SK-N-MC (cell line): ENCODE measurements at regions not wholly inside any gene's neighbourhood (a gene's known extent, or its start where the extent isn't known, plus 50 kb on each side); places are given as distances from the start of the nearest gene placed in this dataset.

ENCODE experiments used
- EZH2 ChIP-seq: fragments of 200-600 bp; sonication (generic); IDR thresholded peaks from one replicate; pipeline ENCODE4 v1.6.1; 2017; ENCODE audit warnings: antibody characterized with exemption
- FOXP2 ChIP-seq: optimal IDR thresholded peaks from 2 replicates; pipeline ENCODE3; 2011; ENCODE audit warnings: mild to moderate bottlenecking, moderate library complexity; ENCODE audit not compliant: insufficient read depth; ENCODE audit errors: extremely low read length, control extremely low read depth
- POLR2AphosphoS5 ChIP-seq: IDR thresholded peaks from 2 replicates; pipeline ENCODE4 v1.6.1; 2012; ENCODE audit warnings: mild to moderate bottlenecking, low read depth, low read length, borderline replicate concordance

DNA sequence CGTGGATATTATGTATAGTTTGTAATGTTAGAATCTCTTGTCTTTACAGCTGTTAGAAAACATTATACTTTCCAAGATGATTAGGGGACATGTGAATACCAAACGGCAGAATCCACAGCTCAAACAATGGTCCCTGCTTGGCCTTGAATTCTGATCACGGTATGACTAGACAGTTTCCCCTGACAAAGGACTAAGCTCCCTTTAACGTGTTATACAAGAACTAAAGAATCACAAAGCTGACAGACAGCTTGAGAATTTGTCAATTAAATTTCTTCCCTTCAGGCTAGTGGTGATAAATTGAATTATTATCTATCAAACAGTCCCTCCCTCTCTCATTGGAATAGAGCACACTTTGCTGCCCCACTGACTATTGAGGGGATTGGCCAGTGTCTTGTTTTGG, 359.2 kb upstream of the ID2 start:
- TF ChIP-seq EZH2 (no peak), POLR2AphosphoS5 (no peak), FOXP2 (no peak)
